ENCODE measurements at regions not wholly inside any gene's neighbourhood (a gene's known extent, or its start where the extent isn't known, plus 50 kb on each side); places are given as distances from the start of the nearest gene placed in this dataset.

DNA sequence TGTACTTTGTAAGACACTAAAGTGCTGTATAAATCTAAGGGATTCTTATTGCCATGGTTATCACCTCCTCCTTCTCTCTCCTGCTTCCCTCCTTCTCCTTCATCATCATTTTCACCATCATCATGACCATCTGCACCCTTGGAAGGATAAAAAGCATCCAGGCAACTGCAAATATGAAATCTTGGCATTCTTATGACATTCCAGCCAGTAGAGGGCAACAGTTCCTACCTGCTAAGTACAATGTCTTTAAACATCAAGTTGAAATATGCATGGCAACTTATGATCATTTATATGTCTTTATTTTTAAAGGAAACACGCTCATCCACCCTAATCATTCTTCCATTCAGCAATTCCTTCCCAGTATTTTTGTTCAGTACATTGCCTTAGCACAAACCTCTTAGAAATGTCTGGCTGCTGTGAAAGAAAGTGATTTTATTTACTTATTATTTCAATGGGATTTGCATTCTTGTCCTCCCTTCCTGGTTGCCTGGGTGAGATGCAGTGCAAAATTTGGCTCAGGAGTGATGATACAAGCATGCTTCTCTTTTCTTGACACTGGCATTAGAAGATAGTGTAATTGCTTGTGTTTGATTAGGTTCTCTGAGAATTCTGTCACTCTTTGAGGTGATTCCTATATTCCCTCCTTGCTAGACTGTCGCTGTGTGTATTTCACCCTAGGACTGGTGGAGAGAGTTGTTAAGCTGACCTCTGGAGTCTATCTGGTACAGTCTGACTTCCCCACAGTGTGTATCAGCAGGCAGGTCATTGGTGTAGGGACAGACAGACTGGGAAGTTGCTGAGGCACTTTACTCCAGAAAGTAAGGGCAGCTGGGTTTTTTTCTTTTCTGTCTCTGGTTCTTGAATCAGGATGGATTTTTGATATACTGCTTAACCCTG lies 188.5 kb upstream of the BMPER start:
- Histone ChIP-seq H3K9me3 (ENCODE audit: insufficient read depth, low read depth, low read length) (no peaks in the 10 kb centered on the region), H4K20me1 (ENCODE audit: insufficient read depth, low read length) (no peaks in the 10 kb centered on the region), H3K79me2 (ENCODE audit: insufficient read depth, low read length) (no peaks in the 10 kb centered on the region), H3K4me3 (ENCODE audit: insufficient read depth, low read depth, low read length) (no peak overlapping the region), H3K4me1 (ENCODE audit: insufficient read depth, low read length) (no peaks in the 10 kb centered on the region), H3K27ac (ENCODE audit: low read depth, low read length) (no peak overlapping the region), H3K36me3 (ENCODE audit: insufficient read depth, low read length) (no peaks in the 10 kb centered on the region), H3K9ac (ENCODE audit: low read length) (no peak overlapping the region), H3K4me2 (ENCODE audit: low read length) (no peak overlapping the region), H3K27me3 (ENCODE audit: insufficient read depth, low read length) (no peaks in the 10 kb centered on the region), H2AFZ (ENCODE audit: low read depth, low read length) (no peak overlapping the region)
- Mint-ChIP-seq H3K4me3 (ENCODE audit: unreplicated experiment) (no peak overlapping the region), H3K4me1 (ENCODE audit: low read depth, unreplicated experiment) (peaks cover 8% of the 10 kb centered on the region), H3K27me3 (ENCODE audit: low read depth, unreplicated experiment) (peaks cover 7% of the 10 kb centered on the region), H3K36me3 (ENCODE audit: low read depth, unreplicated experiment) (peaks cover 2% of the 10 kb centered on the region), H3K9me3 (ENCODE audit: unreplicated experiment) (peaks cover 4% of the 10 kb centered on the region), H3K27ac (ENCODE audit: unreplicated experiment) (peak overlapping the region; percentile 41)
- peak; percentile 45 for FAIRE-seq
- TF ChIP-seq EZH2 (IDR thresholded peaks at IDR 0.05; ENCODE audit: insufficient read depth, low read length) = no peak
- TF ChIP-seq, protein P1, sequence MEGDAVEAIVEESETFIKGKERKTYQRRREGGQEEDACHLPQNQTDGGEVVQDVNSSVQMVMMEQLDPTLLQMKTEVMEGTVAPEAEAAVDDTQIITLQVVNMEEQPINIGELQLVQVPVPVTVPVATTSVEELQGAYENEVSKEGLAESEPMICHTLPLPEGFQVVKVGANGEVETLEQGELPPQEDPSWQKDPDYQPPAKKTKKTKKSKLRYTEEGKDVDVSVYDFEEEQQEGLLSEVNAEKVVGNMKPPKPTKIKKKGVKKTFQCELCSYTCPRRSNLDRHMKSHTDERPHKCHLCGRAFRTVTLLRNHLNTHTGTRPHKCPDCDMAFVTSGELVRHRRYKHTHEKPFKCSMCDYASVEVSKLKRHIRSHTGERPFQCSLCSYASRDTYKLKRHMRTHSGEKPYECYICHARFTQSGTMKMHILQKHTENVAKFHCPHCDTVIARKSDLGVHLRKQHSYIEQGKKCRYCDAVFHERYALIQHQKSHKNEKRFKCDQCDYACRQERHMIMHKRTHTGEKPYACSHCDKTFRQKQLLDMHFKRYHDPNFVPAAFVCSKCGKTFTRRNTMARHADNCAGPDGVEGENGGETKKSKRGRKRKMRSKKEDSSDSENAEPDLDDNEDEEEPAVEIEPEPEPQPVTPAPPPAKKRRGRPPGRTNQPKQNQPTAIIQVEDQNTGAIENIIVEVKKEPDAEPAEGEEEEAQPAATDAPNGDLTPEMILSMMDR (IDR thresholded peaks at IDR 0.05; ENCODE audit: insufficient read depth, low read depth, low read length) = peak; percentile 71
- peak; percentile 55 for DNase-seq (ENCODE audit: low read depth)

DNA sequence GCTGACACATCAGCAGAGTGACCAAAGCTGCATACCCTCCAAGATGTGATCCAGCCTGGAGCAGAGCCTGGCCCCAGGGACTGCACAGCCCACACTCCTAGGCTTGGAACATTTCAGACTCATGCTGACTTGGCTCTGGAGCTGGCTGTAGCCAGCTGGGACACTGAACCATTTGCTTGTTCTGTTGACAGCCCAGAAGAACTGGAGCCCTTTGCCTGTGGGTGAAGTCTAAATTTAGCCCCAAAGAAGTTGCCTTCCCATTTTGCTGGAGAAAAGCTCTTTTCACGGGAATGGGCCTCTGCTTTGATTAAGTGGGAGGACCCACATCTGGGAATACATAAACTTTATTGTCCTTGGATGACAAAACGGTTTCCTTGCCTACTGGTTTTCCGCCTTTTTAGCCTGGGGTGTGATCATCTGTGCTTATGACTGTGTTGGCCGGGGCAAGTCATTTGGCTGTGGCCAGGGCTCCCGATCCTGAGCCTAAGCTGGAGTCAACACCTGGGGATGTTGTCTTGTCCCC lies 186.2 kb upstream of the BMPER start:
- no peaks in the 10 kb centered on the region for H3K9me3 ChIP-seq (ENCODE audit: insufficient read depth, low read depth, low read length)
- H3K4me2 ChIP-seq (ENCODE audit: low read length) = no peak overlapping the region
- H3K27ac ChIP-seq (ENCODE audit: low read depth, low read length) = no peak overlapping the region
- no peaks in the 10 kb centered on the region for H3K79me2 ChIP-seq (ENCODE audit: insufficient read depth, low read length)
- FAIRE-seq = no peak
- no peak overlapping the region for H3K9ac ChIP-seq (ENCODE audit: low read length)
- H4K20me1 ChIP-seq (ENCODE audit: insufficient read depth, low read length) = no peaks in the 10 kb centered on the region
- TF ChIP-seq, protein P1 (IDR thresholded peaks at IDR 0.05; ENCODE audit: insufficient read depth, low read depth, low read length) = no peak
- H3K4me1 ChIP-seq (ENCODE audit: insufficient read depth, low read length) = peaks cover 11% of the 10 kb centered on the region
- Mint-ChIP-seq H3K36me3 (ENCODE audit: low read depth, unreplicated experiment) (peaks cover 2% of the 10 kb centered on the region), H3K4me3 (ENCODE audit: unreplicated experiment) (no peak overlapping the region), H3K9me3 (ENCODE audit: unreplicated experiment) (peaks cover 4% of the 10 kb centered on the region), H3K27me3 (ENCODE audit: low read depth, unreplicated experiment) (peaks cover 7% of the 10 kb centered on the region), H3K4me1 (ENCODE audit: low read depth, unreplicated experiment) (peaks cover 24% of the 10 kb centered on the region), H3K27ac (ENCODE audit: unreplicated experiment) (no peak overlapping the region)
- H2AFZ ChIP-seq (ENCODE audit: low read depth, low read length) = no peak overlapping the region
- no peak for DNase-seq (ENCODE audit: low read depth)
- no peaks in the 10 kb centered on the region for H3K27me3 ChIP-seq (ENCODE audit: insufficient read depth, low read length)
- H3K36me3 ChIP-seq (ENCODE audit: insufficient read depth, low read length) = no peaks in the 10 kb centered on the region
- no peak overlapping the region for H3K4me3 ChIP-seq (ENCODE audit: insufficient read depth, low read depth, low read length)

DNA sequence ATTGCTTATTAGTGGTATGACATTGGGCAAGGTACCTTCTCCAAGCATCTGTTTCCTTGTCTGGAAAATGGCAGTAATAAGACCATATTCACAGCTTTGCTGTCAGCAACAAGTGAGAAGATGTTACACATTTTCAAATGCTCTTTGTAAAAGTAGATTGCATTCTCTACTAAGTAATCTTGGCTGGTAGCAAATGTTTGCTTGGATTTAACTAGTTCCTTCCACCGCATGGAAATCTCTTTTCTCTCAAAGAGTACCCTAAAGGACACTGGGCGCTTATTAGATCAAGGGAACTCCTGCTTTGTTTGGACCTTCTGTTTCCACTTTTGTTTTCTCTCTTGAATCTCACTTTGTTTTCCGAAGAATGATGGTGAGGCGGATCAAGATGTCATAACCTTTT lies 185.2 kb upstream of the BMPER start:
- H3K4me3 Mint-ChIP-seq (ENCODE audit: unreplicated experiment) = no peak overlapping the region
- TF ChIP-seq EZH2 (IDR thresholded peaks at IDR 0.05; ENCODE audit: insufficient read depth, low read length) = no peak
- Histone ChIP-seq H3K9me3 (ENCODE audit: insufficient read depth, low read depth, low read length) (no peaks in the 10 kb centered on the region), H3K4me1 (ENCODE audit: insufficient read depth, low read length) (peaks cover 11% of the 10 kb centered on the region), H2AFZ (ENCODE audit: low read depth, low read length) (no peak overlapping the region), H3K27me3 (ENCODE audit: insufficient read depth, low read length) (no peaks in the 10 kb centered on the region), H3K9ac (ENCODE audit: low read length) (no peak overlapping the region), H4K20me1 (ENCODE audit: insufficient read depth, low read length) (no peaks in the 10 kb centered on the region), H3K4me3 (ENCODE audit: insufficient read depth, low read depth, low read length) (no peak overlapping the region), H3K4me2 (ENCODE audit: low read length) (no peak overlapping the region), H3K79me2 (ENCODE audit: insufficient read depth, low read length) (no peaks in the 10 kb centered on the region), H3K27ac (ENCODE audit: low read depth, low read length) (no peak overlapping the region), H3K36me3 (ENCODE audit: insufficient read depth, low read length) (no peaks in the 10 kb centered on the region)
- DNase-seq (ENCODE audit: low read depth) (no peak), FAIRE-seq (no peak)
- H3K36me3 Mint-ChIP-seq (ENCODE audit: low read depth, unreplicated experiment) = peaks cover 4% of the 10 kb centered on the region
- H3K9me3 Mint-ChIP-seq (ENCODE audit: unreplicated experiment) = peaks cover 4% of the 10 kb centered on the region
- H3K27me3 Mint-ChIP-seq (ENCODE audit: low read depth, unreplicated experiment) = peaks cover under 1% of the 10 kb centered on the region
- H3K27ac Mint-ChIP-seq (ENCODE audit: unreplicated experiment) = no peak overlapping the region
- peaks cover 24% of the 10 kb centered on the region for H3K4me1 Mint-ChIP-seq (ENCODE audit: low read depth, unreplicated experiment)
